ENCODE measurements at regions not wholly inside any gene's neighbourhood (a gene's known extent, or its start where the extent isn't known, plus 50 kb on each side); places are given as distances from the start of the nearest gene placed in this dataset.

DNA sequence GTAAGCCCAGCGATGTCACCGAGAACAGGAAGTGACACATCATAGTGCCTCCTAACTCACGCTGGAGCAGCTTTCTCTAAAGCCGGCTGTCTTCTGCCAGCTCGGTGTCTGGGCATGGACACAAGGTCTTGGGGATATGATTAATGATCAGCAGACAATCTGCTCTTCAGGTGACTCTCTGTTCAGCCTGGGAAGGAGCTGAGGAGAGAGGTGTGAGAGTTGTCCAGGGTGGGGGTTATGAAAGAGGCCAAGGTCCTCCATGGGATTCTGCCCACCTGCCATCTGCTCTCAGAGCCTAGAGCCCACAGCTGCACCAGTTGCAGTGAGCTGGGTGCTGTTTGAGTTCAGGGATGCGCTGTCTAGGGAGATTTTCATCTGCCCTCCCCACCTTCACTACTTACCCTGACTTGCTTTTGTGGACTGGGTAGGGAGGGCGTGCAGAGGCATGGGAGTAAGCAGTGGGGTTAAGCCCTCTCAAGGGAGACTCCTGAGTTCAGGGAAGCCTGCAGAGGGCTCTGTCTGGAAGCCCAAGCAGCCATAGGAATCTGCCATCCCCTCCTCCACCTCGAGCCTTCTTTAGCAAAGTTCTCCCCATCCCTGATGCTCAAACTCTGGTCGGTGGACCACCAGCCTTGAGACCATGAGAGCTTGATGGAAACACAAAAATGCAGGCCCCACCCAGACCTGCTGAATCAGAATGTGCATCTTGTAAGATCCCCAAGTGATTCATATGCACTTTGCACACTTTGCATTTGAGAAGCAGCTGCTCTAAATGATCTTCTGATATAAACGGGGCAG lies 539.7 kb downstream of the RFC3 start:
- TF ChIP-seq CTCF (IDR thresholded peaks at IDR 0.05) (no peak), POLR2A (IDR thresholded peaks at IDR 0.05) (no peak), POLR2AphosphoS5 (IDR thresholded peaks at IDR 0.05) (no peak), EP300 (IDR thresholded peaks at IDR 0.05) (no peak)

Data from gastroesophageal sphincter (tissue), 3 donors.